ENCODE measurements at regions not wholly inside any gene's neighbourhood (a gene's known extent, or its start where the extent isn't known, plus 50 kb on each side); places are given as distances from the start of the nearest gene placed in this dataset.
"Not testable (repeated sequence)": the region's sequence is repeated elsewhere in the genome, so short reads cannot be mapped to it uniquely, and the experiment has no call there.

- no peak for DNase-seq (ENCODE audit: low read depth)
- in situ Hi-C loops (cut with HindIII; ENCODE audit: low pct_unique_long_range_greater_than_20kb, low sequenced_read_pairs), result no loop called here
Measured at GRCh38 chr5:85333276-85333675, 948.6 kb upstream of the EDIL3 start.

- no peak for DNase-seq (ENCODE audit: low read depth)
- in situ Hi-C loops (cut with HindIII; ENCODE audit: low pct_unique_long_range_greater_than_20kb, low sequenced_read_pairs), result no loop called here
Measured at GRCh38 chr5:85337435-85337834, 952.8 kb upstream of the EDIL3 start.

- in situ Hi-C loops (cut with HindIII; ENCODE audit: low pct_unique_long_range_greater_than_20kb, low sequenced_read_pairs), result no loop called here
- DNase-seq (ENCODE audit: low read depth), result no peak
Measured at GRCh38 chr5:85340790-85341189, 956.1 kb upstream of the EDIL3 start.

GRCh38 chr5:85345818-85346217, 961.1 kb upstream of the EDIL3 start:
- no peak for DNase-seq (ENCODE audit: low read depth)
- in situ Hi-C loops (cut with HindIII; ENCODE audit: low pct_unique_long_range_greater_than_20kb, low sequenced_read_pairs), result no loop called here

- no peak for DNase-seq (ENCODE audit: low read depth)
- in situ Hi-C loops (cut with HindIII; ENCODE audit: low pct_unique_long_range_greater_than_20kb, low sequenced_read_pairs), result no loop called here
Measured at GRCh38 chr5:85357309-85357708, 972.6 kb upstream of the EDIL3 start.

GRCh38 chr5:85375525-85375924, 990.8 kb upstream of the EDIL3 start:
- no peak for DNase-seq (ENCODE audit: low read depth)
- in situ Hi-C loops (cut with HindIII; ENCODE audit: low pct_unique_long_range_greater_than_20kb, low sequenced_read_pairs), result no loop called here

- DNase-seq (ENCODE audit: low read depth), result no peak
- in situ Hi-C loops (cut with HindIII; ENCODE audit: low pct_unique_long_range_greater_than_20kb, low sequenced_read_pairs), result no loop called here
Measured at GRCh38 chr5:85388770-85389169, 1004.1 kb upstream of the EDIL3 start.

- DNase-seq (ENCODE audit: low read depth); in situ Hi-C loops (cut with HindIII; ENCODE audit: low pct_unique_long_range_greater_than_20kb, low sequenced_read_pairs): not testable (repeated sequence)
Measured at GRCh38 chr5:85392309-85392708, 1007.6 kb upstream of the EDIL3 start.

GRCh38 chr5:85395526-85395925, 1010.8 kb upstream of the EDIL3 start:
- no peak for DNase-seq (ENCODE audit: low read depth)
- in situ Hi-C loops (cut with HindIII; ENCODE audit: low pct_unique_long_range_greater_than_20kb, low sequenced_read_pairs), result no loop called here

- no peak for DNase-seq (ENCODE audit: low read depth)
- in situ Hi-C loops (cut with HindIII; ENCODE audit: low pct_unique_long_range_greater_than_20kb, low sequenced_read_pairs), result no loop called here
Measured at GRCh38 chr5:85397451-85397850, 1012.8 kb upstream of the EDIL3 start.

GRCh38 chr5:85428426-85428934, 1043.8 kb upstream of the EDIL3 start:
- in situ Hi-C loops (cut with HindIII; ENCODE audit: low pct_unique_long_range_greater_than_20kb, low sequenced_read_pairs), result no loop called here
- DNase-seq (ENCODE audit: low read depth), result no peak

GRCh38 chr5:85431726-85432125, 1047.0 kb upstream of the EDIL3 start:
- in situ Hi-C loops (cut with HindIII; ENCODE audit: low pct_unique_long_range_greater_than_20kb, low sequenced_read_pairs); DNase-seq (ENCODE audit: low read depth): not testable (repeated sequence)

- DNase-seq (ENCODE audit: low read depth), result no peak
- in situ Hi-C loops (cut with HindIII; ENCODE audit: low pct_unique_long_range_greater_than_20kb, low sequenced_read_pairs), result no loop called here
Measured at GRCh38 chr5:85441156-85441555, 1056.5 kb upstream of the EDIL3 start.

- no peak for DNase-seq (ENCODE audit: low read depth)
- in situ Hi-C loops (cut with HindIII; ENCODE audit: low pct_unique_long_range_greater_than_20kb, low sequenced_read_pairs), result no loop called here
Measured at GRCh38 chr5:85441853-85442252, 1057.2 kb upstream of the EDIL3 start.

- DNase-seq (ENCODE audit: low read depth), result peak; percentile 34
- in situ Hi-C loops (cut with HindIII; ENCODE audit: low pct_unique_long_range_greater_than_20kb, low sequenced_read_pairs), result no loop called here
Measured at GRCh38 chr5:85452322-85453025, 1067.8 kb upstream of the EDIL3 start.

- in situ Hi-C loops (cut with HindIII; ENCODE audit: low pct_unique_long_range_greater_than_20kb, low sequenced_read_pairs), result no loop called here
- peak; percentile 1 for DNase-seq (ENCODE audit: low read depth)
Measured at GRCh38 chr5:85453026-85453349, 1068.3 kb upstream of the EDIL3 start.

GRCh38 chr5:85458319-85458718, 1073.6 kb upstream of the EDIL3 start:
- in situ Hi-C loops (cut with HindIII; ENCODE audit: low pct_unique_long_range_greater_than_20kb, low sequenced_read_pairs), result no loop called here

GRCh38 chr5:85462957-85463356, 1078.3 kb upstream of the EDIL3 start:
- in situ Hi-C loops (cut with HindIII; ENCODE audit: low pct_unique_long_range_greater_than_20kb, low sequenced_read_pairs), result no loop called here
- no peak for DNase-seq (ENCODE audit: low read depth)

More at GRCh38 chr5:85458319-85458718, 1073.6 kb upstream of the EDIL3 start:
- no peak for DNase-seq (ENCODE audit: low read depth)

- DNase-seq (ENCODE audit: low read depth), result no peak
- in situ Hi-C loops (cut with HindIII; ENCODE audit: low pct_unique_long_range_greater_than_20kb, low sequenced_read_pairs), result no loop called here
Measured at GRCh38 chr5:85466423-85466822, 1081.7 kb upstream of the EDIL3 start.

GRCh38 chr5:85472749-85473148, 1088.1 kb upstream of the EDIL3 start:
- in situ Hi-C loops (cut with HindIII; ENCODE audit: low pct_unique_long_range_greater_than_20kb, low sequenced_read_pairs), result no loop called here
- DNase-seq (ENCODE audit: low read depth), result no peak
